GM12878 (cell line): ENCODE measurements at regions not wholly inside any gene's neighbourhood (a gene's known extent, or its start where the extent isn't known, plus 50 kb on each side); places are given as distances from the start of the nearest gene placed in this dataset.

Experiments
- ATAC-seq: fragments of 200-7000 bp; cut with Tn5 transposase; 3 replicates; pipeline ENCODE4 v1.9.1; 2020; ENCODE audit warnings: mild to moderate bottlenecking, moderate library complexity
- BruUV-seq: library from RNA; stranded (reverse); fragments of 400-500 nt; replicated peaks from 2 replicates; lab custom pipeline; 2021; lab: Mats Ljungman, UMichigan
- CTCF ChIA-PET: fragments of 300-600 bp; sonication (Branson Sonifier 250); formaldehyde crosslinking; extraction: SDS; loops from one replicate; lab custom pipeline; 2021; ENCODE audit warnings: inconsistent platforms; lab: Yijun Ruan, JAX
- POLR2A ChIA-PET: fragments of 350-600 bp; formaldehyde crosslinking; extraction: SDS; loops from one replicate; lab custom pipeline; 2021; ENCODE audit warnings: inconsistent platforms; lab: Charles Lee
- RAD21 ChIA-PET: fragments of 300-600 bp; sonication (Branson Sonifier 250); formaldehyde crosslinking; loops from one replicate; lab custom pipeline; 2023; ENCODE audit warnings: antibody characterized with exemption; ENCODE audit not compliant: unreplicated experiment; lab: Charles Lee
- SMC1A ChIA-PET: fragments of 300-600 bp; sonication (Branson Sonifier 250); formaldehyde crosslinking; loops from one replicate; lab custom pipeline; 2023; ENCODE audit not compliant: unreplicated experiment, uncharacterized antibody; lab: Charles Lee
- DNase-seq: peaks from one replicate; pipeline ENCODE4 v3.0.0-alpha.2; 2011; ENCODE audit warnings: low read depth, low spot score
- FAIRE-seq: peaks from 3 replicates; lab custom pipeline; 2011; peaks lifted over from hg19 to GRCh38; lab: Jason Lieb, UNC
- H2AFZ ChIP-seq: 2 replicates; pipeline ENCODE4 v1.6.0; 2011; ENCODE audit warnings: low read depth, low read length, control low read depth; ENCODE audit not compliant: control insufficient read depth
- H3K27ac ChIP-seq: 2 replicates; pipeline ENCODE4 v1.5.1; 2011; ENCODE audit warnings: control low read depth; ENCODE audit not compliant: control insufficient read depth, insufficient read depth
- H3K27me3 ChIP-seq, 2 experiments: replicated peaks in 1 of 2; 2 replicates each; pipeline versions ENCODE4 v1.6.0 to v1.6.1; 2011; ENCODE audit warnings: low read length in 1 of 2; ENCODE audit not compliant: control insufficient read depth in 2 of 2, insufficient read depth in 2 of 2
- H3K36me3 ChIP-seq, 2 experiments: 2 replicates each; pipeline ENCODE4 v1.5.1; 2011; ENCODE audit warnings: low read length in 1 of 2; ENCODE audit not compliant: control insufficient read depth in 2 of 2, insufficient read depth in 2 of 2
- H3K4me1 ChIP-seq: 2 replicates; pipeline ENCODE4 v1.6.1; 2011; ENCODE audit warnings: mild to moderate bottlenecking, low read length, moderate library complexity, mixed read lengths; ENCODE audit not compliant: control insufficient read depth, insufficient read depth
- H3K4me2 ChIP-seq: 2 replicates; pipeline ENCODE4 v1.6.0; 2011; ENCODE audit warnings: control low read depth; ENCODE audit not compliant: control insufficient read depth, insufficient read depth
- H3K4me3 ChIP-seq: fragments of 200-600 bp; sonication (generic); 2 replicates; pipeline ENCODE4 v1.5.1; 2016
- H3K79me2 ChIP-seq: 2 replicates; pipeline ENCODE4 v1.6.0; 2011; ENCODE audit warnings: low read length; ENCODE audit not compliant: control insufficient read depth, insufficient read depth
- H3K9ac ChIP-seq: 2 replicates; pipeline ENCODE4 v1.8.0; 2011; ENCODE audit warnings: low read length, control low read depth, mixed read lengths; ENCODE audit not compliant: control insufficient read depth, insufficient read depth
- H3K9me3 ChIP-seq: replicated peaks from 3 replicates; pipeline ENCODE4 v1.5.1; 2011; ENCODE audit warnings: mild to moderate bottlenecking, low read length; ENCODE audit not compliant: control insufficient read depth, insufficient read depth
- H4K20me1 ChIP-seq: 2 replicates; pipeline ENCODE4 v1.6.0; 2011; ENCODE audit not compliant: control insufficient read depth, insufficient read depth
- HDGF ChIP-seq: fragments of 450-650 bp; IDR thresholded peaks from 2 replicates; pipeline ENCODE4 v1.6.1; 2016; ENCODE audit warnings: antibody characterized with exemption
- KDM1A ChIP-seq: fragments of 200-600 bp; sonication (generic); IDR thresholded peaks from 2 replicates; pipeline ENCODE4 v1.6.1; 2016; ENCODE audit warnings: borderline replicate concordance
- PAX5 ChIP-seq: IDR thresholded peaks from 2 replicates; pipeline ENCODE4 v1.6.1; 2011; ENCODE audit warnings: low read depth, low read length, borderline replicate concordance
- ZNF274 ChIP-seq: IDR thresholded peaks from one replicate; pipeline ENCODE4 v1.8.0; 2011; ENCODE audit not compliant: insufficient read length, insufficient read depth
- ZNF622 ChIP-seq: fragments of 450-650 bp; IDR thresholded peaks from 2 replicates; pipeline ENCODE4 v1.6.1; 2017; ENCODE audit warnings: mild to moderate bottlenecking, inconsistent platforms
- ZNF687 ChIP-seq: fragments of 450-650 bp; IDR thresholded peaks from 2 replicates; pipeline ENCODE4 v1.6.1; 2017; ENCODE audit warnings: mild to moderate bottlenecking, moderate library complexity
- WGBS: methylation state at CpG from one replicate; pipeline ENCODE4 v1.1.6; 2016; ENCODE audit warnings: low lambda C conversion rate; ENCODE audit not compliant: insufficient replicate concordance, insufficient coverage; ENCODE audit errors: missing lambda C conversion rate; 5-methylcytosine and 5-hydroxymethylcytosine counted together
- in situ Hi-C: fragments of 300-500 bp; cut with MboI; formaldehyde crosslinking; loops from 9 replicates; pipeline ENCODE4 v1.14.3; 2018; ENCODE audit warnings: mixed read lengths
- intact Hi-C: fragments of 100-400 bp; cut with micrococcal nuclease; formaldehyde crosslinking; loops from one replicate; pipeline ENCODE4 v1.14.2; 2022; ENCODE audit not compliant: unreplicated experiment
- TF ChIP-seq, protein P1 (sequence below): IDR thresholded peaks from 2 replicates; pipeline ENCODE4 v1.6.1; 2012; ENCODE audit warnings: low read length, inconsistent platforms
- TF ChIP-seq, protein P2 (sequence below): fragments of 450-650 bp; IDR thresholded peaks from 2 replicates; pipeline ENCODE4 v1.6.1; 2017; ENCODE audit warnings: borderline replicate concordance

- H3K9ac ChIP-seq, result no peak overlapping the region
- H3K79me2 ChIP-seq, result no peaks in the 10 kb centered on the region
- no peak overlapping the region for H3K4me2 ChIP-seq
- no peaks in the 10 kb centered on the region for H3K36me3 ChIP-seq
- in situ Hi-C loops (no loop called here), intact Hi-C loops (loop anchor here (10.0 kb wide), 1 partner anchor 315 kb away; no protein-coding TSS in a partner anchor)
- ChIA-PET CTCF (interaction anchor here (2.3 kb wide), 1 partner anchor 10 kb away, joined by 8 read pairs; no protein-coding TSS in a partner anchor), RAD21 (no interaction called here), POLR2A (no interaction called here), SMC1A (interaction anchor here (1.4 kb wide), 1 partner anchor 10 kb away, joined by 6 read pairs; no protein-coding TSS in a partner anchor)
- WGBS, result 0% methylated on average over 2 of the region's 2 CpGs
- DNase-seq (no peak), FAIRE-seq (no peak), ATAC-seq (no peak)
- H3K27me3 ChIP-seq, result no peaks in the 10 kb centered on the region
- no peak overlapping the region for H3K27ac ChIP-seq
- no peak overlapping the region for H3K4me3 ChIP-seq
- H2AFZ ChIP-seq, result no peak overlapping the region
- H3K9me3 ChIP-seq, result no peaks in the 10 kb centered on the region
- H4K20me1 ChIP-seq, result no peaks in the 10 kb centered on the region
- TF ChIP-seq PAX5, result no peak
- TF ChIP-seq ZNF687, result no peak
- TF ChIP-seq ZNF622, result no peak
- no peak for TF ChIP-seq KDM1A
- TF ChIP-seq, protein P1, sequence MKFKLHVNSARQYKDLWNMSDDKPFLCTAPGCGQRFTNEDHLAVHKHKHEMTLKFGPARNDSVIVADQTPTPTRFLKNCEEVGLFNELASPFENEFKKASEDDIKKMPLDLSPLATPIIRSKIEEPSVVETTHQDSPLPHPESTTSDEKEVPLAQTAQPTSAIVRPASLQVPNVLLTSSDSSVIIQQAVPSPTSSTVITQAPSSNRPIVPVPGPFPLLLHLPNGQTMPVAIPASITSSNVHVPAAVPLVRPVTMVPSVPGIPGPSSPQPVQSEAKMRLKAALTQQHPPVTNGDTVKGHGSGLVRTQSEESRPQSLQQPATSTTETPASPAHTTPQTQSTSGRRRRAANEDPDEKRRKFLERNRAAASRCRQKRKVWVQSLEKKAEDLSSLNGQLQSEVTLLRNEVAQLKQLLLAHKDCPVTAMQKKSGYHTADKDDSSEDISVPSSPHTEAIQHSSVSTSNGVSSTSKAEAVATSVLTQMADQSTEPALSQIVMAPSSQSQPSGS, result no peak
- TF ChIP-seq, protein P2, sequence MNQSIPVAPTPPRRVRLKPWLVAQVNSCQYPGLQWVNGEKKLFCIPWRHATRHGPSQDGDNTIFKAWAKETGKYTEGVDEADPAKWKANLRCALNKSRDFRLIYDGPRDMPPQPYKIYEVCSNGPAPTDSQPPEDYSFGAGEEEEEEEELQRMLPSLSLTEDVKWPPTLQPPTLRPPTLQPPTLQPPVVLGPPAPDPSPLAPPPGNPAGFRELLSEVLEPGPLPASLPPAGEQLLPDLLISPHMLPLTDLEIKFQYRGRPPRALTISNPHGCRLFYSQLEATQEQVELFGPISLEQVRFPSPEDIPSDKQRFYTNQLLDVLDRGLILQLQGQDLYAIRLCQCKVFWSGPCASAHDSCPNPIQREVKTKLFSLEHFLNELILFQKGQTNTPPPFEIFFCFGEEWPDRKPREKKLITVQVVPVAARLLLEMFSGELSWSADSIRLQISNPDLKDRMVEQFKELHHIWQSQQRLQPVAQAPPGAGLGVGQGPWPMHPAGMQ, result no peak
- no peak for TF ChIP-seq ZNF274
- TF ChIP-seq HDGF, result no peak
- H3K4me1 ChIP-seq, result no peaks in the 10 kb centered on the region
- BruUV-seq, result no TSS peak
Measured at GRCh38 chr2:175679728-175680127, 322.3 kb downstream of the LNPK start.
